ENCODE measurements at regions not wholly inside any gene's neighbourhood (a gene's known extent, or its start where the extent isn't known, plus 50 kb on each side); places are given as distances from the start of the nearest gene placed in this dataset.

DNA sequence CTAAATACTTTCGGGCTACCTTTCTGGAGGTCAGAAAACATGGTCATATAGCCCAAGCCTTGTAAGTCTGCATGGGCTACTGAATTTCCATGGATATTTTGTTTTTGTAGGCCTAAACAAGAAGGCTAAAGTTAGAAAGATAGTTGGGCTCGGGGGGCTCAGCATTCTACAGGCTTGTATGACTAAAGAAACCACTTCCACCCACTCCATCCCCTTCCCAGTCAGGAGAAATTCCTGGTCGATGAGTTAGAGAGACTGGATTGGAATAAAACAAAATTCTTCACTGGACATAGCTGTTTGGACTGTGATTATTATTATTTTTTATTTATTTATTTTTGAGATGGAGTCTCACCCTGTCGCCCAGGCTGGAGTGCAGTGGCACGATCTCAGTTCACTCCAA, 539.4 kb upstream of the TNP1 start:
- no peak for TF ChIP-seq POLR2A (IDR thresholded peaks at IDR 0.05)
- TF ChIP-seq, protein P1, sequence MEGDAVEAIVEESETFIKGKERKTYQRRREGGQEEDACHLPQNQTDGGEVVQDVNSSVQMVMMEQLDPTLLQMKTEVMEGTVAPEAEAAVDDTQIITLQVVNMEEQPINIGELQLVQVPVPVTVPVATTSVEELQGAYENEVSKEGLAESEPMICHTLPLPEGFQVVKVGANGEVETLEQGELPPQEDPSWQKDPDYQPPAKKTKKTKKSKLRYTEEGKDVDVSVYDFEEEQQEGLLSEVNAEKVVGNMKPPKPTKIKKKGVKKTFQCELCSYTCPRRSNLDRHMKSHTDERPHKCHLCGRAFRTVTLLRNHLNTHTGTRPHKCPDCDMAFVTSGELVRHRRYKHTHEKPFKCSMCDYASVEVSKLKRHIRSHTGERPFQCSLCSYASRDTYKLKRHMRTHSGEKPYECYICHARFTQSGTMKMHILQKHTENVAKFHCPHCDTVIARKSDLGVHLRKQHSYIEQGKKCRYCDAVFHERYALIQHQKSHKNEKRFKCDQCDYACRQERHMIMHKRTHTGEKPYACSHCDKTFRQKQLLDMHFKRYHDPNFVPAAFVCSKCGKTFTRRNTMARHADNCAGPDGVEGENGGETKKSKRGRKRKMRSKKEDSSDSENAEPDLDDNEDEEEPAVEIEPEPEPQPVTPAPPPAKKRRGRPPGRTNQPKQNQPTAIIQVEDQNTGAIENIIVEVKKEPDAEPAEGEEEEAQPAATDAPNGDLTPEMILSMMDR (IDR thresholded peaks at IDR 0.05) = no peak
- DNase-seq (no peak), ATAC-seq (no peak)
- Histone ChIP-seq H3K4me3 (no peak overlapping the region), H3K4me1 (no peaks in the 10 kb centered on the region), H3K27ac (no peak overlapping the region), H3K36me3 (no peaks in the 10 kb centered on the region), H3K27me3 (no peaks in the 10 kb centered on the region), H3K9me3 (no peaks in the 10 kb centered on the region)
- 71% methylated on average over 5 of the region's 5 CpGs for WGBS (ENCODE audit: insufficient coverage, low coverage, low lambda C conversion rate, missing lambda C conversion rate)
- intact Hi-C loops (cut with DNase I) = no loop called here

DNA sequence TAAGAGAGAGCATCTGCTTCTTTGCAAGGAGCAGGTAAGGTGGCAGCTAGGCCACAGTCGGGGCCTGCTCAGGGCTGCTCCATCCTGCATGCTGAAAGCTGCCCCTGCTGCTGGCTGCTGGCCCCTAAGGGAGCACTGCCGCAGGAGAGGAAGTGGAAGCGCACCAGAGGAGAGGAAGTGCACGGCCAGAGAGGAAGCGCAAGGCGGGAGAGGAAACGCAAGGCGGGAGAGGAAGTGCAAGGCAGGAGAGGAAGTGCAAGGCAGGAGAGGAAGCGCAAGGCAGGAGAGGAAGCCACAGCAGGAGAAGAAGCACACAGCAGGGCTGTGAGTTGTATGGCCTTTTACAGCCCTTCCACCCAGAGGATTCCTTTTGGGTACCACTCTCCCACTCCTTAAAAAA, 539.0 kb upstream of the TNP1 start:
- H3K4me3 ChIP-seq = no peak overlapping the region
- TF ChIP-seq POLR2A (IDR thresholded peaks at IDR 0.05) = no peak
- TF ChIP-seq, protein P1 (IDR thresholded peaks at IDR 0.05) = no peak
- H3K27ac ChIP-seq = no peak overlapping the region
- no peaks in the 10 kb centered on the region for H3K4me1 ChIP-seq
- ATAC-seq = peak; percentile 39 to 60 (median 42)
- WGBS (ENCODE audit: insufficient coverage, low coverage, low lambda C conversion rate, missing lambda C conversion rate) = 47% methylated on average over 8 of the region's 9 CpGs
- peak in 2 of 3 donors; percentile 37 to 57 for DNase-seq
- no peaks in the 10 kb centered on the region for H3K9me3 ChIP-seq
- H3K36me3 ChIP-seq = no peaks in the 10 kb centered on the region
- intact Hi-C loops (cut with DNase I) = no loop called here
- no peaks in the 10 kb centered on the region for H3K27me3 ChIP-seq

DNA sequence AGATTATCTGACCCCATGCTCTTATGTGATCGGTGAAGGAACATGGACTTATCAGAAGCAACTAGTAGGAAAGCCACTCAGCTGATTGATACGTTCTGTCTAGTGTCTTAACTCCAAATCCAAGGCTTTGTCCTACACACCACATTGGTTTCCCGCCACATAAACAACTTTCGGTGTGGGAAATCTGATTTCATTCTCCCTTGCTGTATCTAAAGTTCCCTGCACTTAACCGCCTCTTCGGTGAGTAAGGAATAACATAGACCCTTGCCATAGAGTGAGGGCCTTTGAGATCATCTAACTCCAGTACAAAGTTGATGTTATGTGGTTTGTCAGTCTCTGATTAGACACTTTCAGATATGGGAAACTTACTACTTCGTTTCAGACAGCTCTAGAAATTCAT, 538.2 kb upstream of the TNP1 start:
- H3K36me3 ChIP-seq = no peaks in the 10 kb centered on the region
- TF ChIP-seq POLR2A (IDR thresholded peaks at IDR 0.05) = no peak
- TF ChIP-seq, protein P1 (IDR thresholded peaks at IDR 0.05) = no peak
- no peak overlapping the region for H3K4me3 ChIP-seq
- intact Hi-C loops (cut with DNase I) = no loop called here
- no peak for ATAC-seq
- WGBS (ENCODE audit: insufficient coverage, low coverage, low lambda C conversion rate, missing lambda C conversion rate) = 84% methylated on average over 7 of the region's 7 CpGs
- H3K9me3 ChIP-seq = no peaks in the 10 kb centered on the region
- no peaks in the 10 kb centered on the region for H3K4me1 ChIP-seq
- no peak for DNase-seq
- H3K27ac ChIP-seq = no peak overlapping the region
- no peaks in the 10 kb centered on the region for H3K27me3 ChIP-seq

DNA sequence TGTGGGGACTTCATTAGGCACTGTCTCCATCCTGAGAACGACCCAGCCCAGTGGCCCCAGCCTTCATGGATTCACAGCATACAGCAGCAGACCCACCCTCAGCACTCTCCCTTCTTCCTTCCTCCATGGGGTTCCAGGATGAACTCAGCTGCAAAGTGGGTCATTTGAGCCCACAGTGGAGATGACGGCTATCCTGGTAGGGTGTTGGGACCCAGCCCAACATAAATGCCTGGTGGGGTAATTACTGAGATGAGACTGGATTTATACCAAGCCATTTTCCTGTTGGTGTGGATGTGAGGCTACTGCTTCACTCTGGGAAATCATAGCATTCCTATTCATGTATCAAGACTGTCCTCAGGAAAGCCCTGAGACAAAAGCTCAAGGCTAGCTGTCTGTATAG, 536.7 kb upstream of the TNP1 start:
- Histone ChIP-seq H3K27ac (no peak overlapping the region), H3K4me1 (no peaks in the 10 kb centered on the region), H3K4me3 (no peak overlapping the region), H3K9me3 (no peaks in the 10 kb centered on the region), H3K36me3 (no peaks in the 10 kb centered on the region), H3K27me3 (no peaks in the 10 kb centered on the region)
- WGBS (ENCODE audit: insufficient coverage, low coverage, low lambda C conversion rate, missing lambda C conversion rate) = 33% methylated on average over 1 of the region's 2 CpGs
- TF ChIP-seq, protein P1 (IDR thresholded peaks at IDR 0.05) = no peak
- TF ChIP-seq POLR2A (IDR thresholded peaks at IDR 0.05) = no peak
- DNase-seq (no peak), ATAC-seq (no peak)
- intact Hi-C loops (cut with DNase I) = no loop called here

DNA sequence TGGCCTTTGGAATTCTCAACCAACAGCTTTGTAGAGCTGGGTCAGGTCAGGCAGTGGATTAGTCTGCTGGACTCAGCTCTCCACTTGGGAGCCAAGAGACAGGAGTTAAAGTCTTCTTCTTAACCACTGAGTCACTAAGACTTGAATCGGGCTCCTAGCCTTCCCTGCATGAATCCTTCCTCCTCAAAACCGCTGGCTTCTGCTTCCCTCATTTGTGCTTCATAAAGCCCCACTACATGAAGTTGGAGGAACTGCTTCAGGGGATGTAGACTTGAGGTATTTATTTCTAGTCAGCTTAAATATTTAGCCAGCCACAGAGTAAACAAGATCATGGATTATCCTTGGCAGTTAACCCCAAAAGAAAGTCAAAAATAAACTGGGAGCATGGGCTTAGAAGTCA, 536.3 kb upstream of the TNP1 start:
- Histone ChIP-seq H3K27me3 (no peaks in the 10 kb centered on the region), H3K36me3 (no peaks in the 10 kb centered on the region), H3K9me3 (no peaks in the 10 kb centered on the region), H3K27ac (no peak overlapping the region), H3K4me3 (no peak overlapping the region), H3K4me1 (no peaks in the 10 kb centered on the region)
- no peak for DNase-seq
- WGBS (ENCODE audit: insufficient coverage, low coverage, low lambda C conversion rate, missing lambda C conversion rate) = 68% methylated on average over 2 of the region's 2 CpGs
- no peak for TF ChIP-seq POLR2A (IDR thresholded peaks at IDR 0.05)
- TF ChIP-seq, protein P1 (IDR thresholded peaks at IDR 0.05) = no peak
- intact Hi-C loops (cut with DNase I) = no loop called here
- ATAC-seq = no peak
